ENCODE measurements at regions not wholly inside any gene's neighbourhood (a gene's known extent, or its start where the extent isn't known, plus 50 kb on each side); places are given as distances from the start of the nearest gene placed in this dataset.
"Not testable (repeated sequence)": the region's sequence is repeated elsewhere in the genome, so short reads cannot be mapped to it uniquely, and the experiment has no call there.

GRCh38 chr14:57150449-57150848 is 118.3 kb downstream of the EXOC5 start:
- DNase-seq, result no peak

- no peak for DNase-seq
Measured at GRCh38 chr14:57139173-57139572, 129.5 kb downstream of the EXOC5 start.

GRCh38 chr14:57136669-57137328 is 131.9 kb downstream of the EXOC5 start:
- no peak for DNase-seq

- not testable (repeated sequence) for DNase-seq
Measured at GRCh38 chr14:57127809-57128208, 140.9 kb downstream of the EXOC5 start.

- no peak for DNase-seq
Measured at GRCh38 chr14:57122129-57122528, 146.6 kb downstream of the EXOC5 start.

- DNase-seq, result not testable (repeated sequence)
Measured at GRCh38 chr14:57112072-57112807, 156.5 kb downstream of the EXOC5 start.

- not testable (repeated sequence) for DNase-seq
Measured at GRCh38 chr14:57110411-57110810, 158.3 kb downstream of the EXOC5 start.

GRCh38 chr14:57091030-57091608 is 177.6 kb downstream of the EXOC5 start:
- DNase-seq, result no peak

GRCh38 chr14:57089901-57090300 is 178.8 kb downstream of the EXOC5 start:
- no peak for DNase-seq

- no peak for DNase-seq
Measured at GRCh38 chr14:57087841-57088240, 180.9 kb downstream of the EXOC5 start.

- no peak for DNase-seq
Measured at GRCh38 chr14:57086271-57087162, 182.2 kb downstream of the EXOC5 start.

- no peak for DNase-seq
Measured at GRCh38 chr14:57085801-57086200, 182.9 kb downstream of the EXOC5 start.

- DNase-seq, result no peak
Measured at GRCh38 chr14:57085043-57085442, 183.7 kb downstream of the EXOC5 start.

- DNase-seq, result no peak
Measured at GRCh38 chr14:57080691-57081090, 188.0 kb downstream of the EXOC5 start.

GRCh38 chr14:57078054-57078453 is 190.7 kb downstream of the EXOC5 start:
- no peak for DNase-seq

- DNase-seq, result no peak
Measured at GRCh38 chr14:57073986-57074385, 194.7 kb downstream of the EXOC5 start.

GRCh38 chr14:57071639-57072038 is 197.1 kb downstream of the EXOC5 start:
- no peak for DNase-seq

- DNase-seq, result no peak
Measured at GRCh38 chr14:57069702-57070101, 199.0 kb downstream of the EXOC5 start.

GRCh38 chr14:57068511-57068910 is 200.2 kb downstream of the EXOC5 start:
- DNase-seq, result no peak

GRCh38 chr14:57066887-57067513 is 201.7 kb downstream of the EXOC5 start:
- peak; percentile 40 for DNase-seq

GRCh38 chr14:57066463-57066862 is 202.2 kb downstream of the EXOC5 start:
- DNase-seq, result no peak

GRCh38 chr14:57061009-57061711 is 207.5 kb downstream of the EXOC5 start:
- DNase-seq, result no peak
